ENCODE measurements at regions not wholly inside any gene's neighbourhood (a gene's known extent, or its start where the extent isn't known, plus 50 kb on each side); places are given as distances from the start of the nearest gene placed in this dataset.

GRCh38 chr6:156131221-156131903 lies 645.8 kb upstream of the ARID1B start:
- TF ChIP-seq CTCF (optimal IDR thresholded peaks at IDR 0.05 in 1 of 3, IDR thresholded peaks at IDR 0.05 in 1 of 3, conservative IDR thresholded peaks at IDR 0.05 in 1 of 3; ENCODE audit: extremely low read depth in 1 of 3, insufficient read depth in 2 of 3, low read length in 3 of 3): no peak
- no peak for TF ChIP-seq EZH2 (IDR thresholded peaks at IDR 0.05; ENCODE audit: low read length)

Data from keratinocyte (primary cell).